SK-N-MC (cell line): ENCODE measurements at regions not wholly inside any gene's neighbourhood (a gene's known extent, or its start where the extent isn't known, plus 50 kb on each side); places are given as distances from the start of the nearest gene placed in this dataset.

Experiments
- DNase-seq: peaks from one replicate; pipeline ENCODE4 v3.0.0-alpha.2; 2011; ENCODE audit warnings: low read depth, low spot score
- H3K27ac ChIP-seq: fragments of 200-600 bp; sonication (generic); 2 replicates; pipeline ENCODE4 v1.5.1; 2016; ENCODE audit warnings: mixed run types
- H3K36me3 ChIP-seq: fragments of 200-600 bp; sonication (generic); 2 replicates; pipeline ENCODE4 v1.6.1; 2017; ENCODE audit warnings: antibody characterized with exemption, low read length, mixed read lengths; ENCODE audit not compliant: insufficient read depth
- H3K4me3 ChIP-seq: fragments of 200-600 bp; sonication (generic); 2 replicates; pipeline ENCODE4 v1.5.1; 2016
- H3K9ac ChIP-seq: fragments of 200-600 bp; sonication (generic); 2 replicates; pipeline ENCODE4 v1.8.0; 2017; ENCODE audit warnings: mixed run types, mixed read lengths; ENCODE audit not compliant: insufficient read length
- H3K9me3 ChIP-seq: fragments of 200-600 bp; sonication (generic); 2 replicates; pipeline ENCODE4 v1.6.1; 2017; ENCODE audit warnings: low read depth, mild to moderate bottlenecking, antibody characterized with exemption, low read length, moderate library complexity, mixed read lengths
- EZH2 ChIP-seq: fragments of 200-600 bp; sonication (generic); IDR thresholded peaks from one replicate; pipeline ENCODE4 v1.6.1; 2017; ENCODE audit warnings: antibody characterized with exemption
- FOXP2 ChIP-seq: optimal IDR thresholded peaks from 2 replicates; pipeline ENCODE3; 2011; ENCODE audit warnings: mild to moderate bottlenecking, moderate library complexity; ENCODE audit not compliant: insufficient read depth; ENCODE audit errors: extremely low read length, control extremely low read depth
- POLR2AphosphoS5 ChIP-seq: IDR thresholded peaks from 2 replicates; pipeline ENCODE4 v1.6.1; 2012; ENCODE audit warnings: mild to moderate bottlenecking, low read depth, low read length, borderline replicate concordance

GRCh38 chr2:126825316-126825715 is 73.4 kb upstream of the TEX51 start:
- Histone ChIP-seq H3K9ac (no peak overlapping the region), H3K27ac (no peak overlapping the region), H3K4me3 (no peak overlapping the region), H3K36me3 (no peaks in the 10 kb centered on the region), H3K9me3 (no peaks in the 10 kb centered on the region)
- TF ChIP-seq POLR2AphosphoS5: no peak
- TF ChIP-seq FOXP2: no peak
- no peak for TF ChIP-seq EZH2
- no peak for DNase-seq

GRCh38 chr2:126826491-126826890 is 72.2 kb upstream of the TEX51 start:
- Histone ChIP-seq H3K9ac (no peak overlapping the region), H3K4me3 (no peak overlapping the region), H3K9me3 (no peaks in the 10 kb centered on the region), H3K27ac (no peak overlapping the region), H3K36me3 (no peaks in the 10 kb centered on the region)
- no peak for TF ChIP-seq POLR2AphosphoS5
- TF ChIP-seq EZH2: no peak
- no peak for TF ChIP-seq FOXP2
- DNase-seq: no peak

- Histone ChIP-seq H3K9ac (no peak overlapping the region), H3K36me3 (no peaks in the 10 kb centered on the region), H3K4me3 (no peak overlapping the region), H3K9me3 (no peaks in the 10 kb centered on the region), H3K27ac (no peak overlapping the region)
- TF ChIP-seq EZH2: no peak
- TF ChIP-seq POLR2AphosphoS5: no peak
- TF ChIP-seq FOXP2: no peak
- no peak for DNase-seq
Measured at GRCh38 chr2:126827371-126827770, 71.3 kb upstream of the TEX51 start.

- no peak overlapping the region for H3K9ac ChIP-seq
- DNase-seq: no peak
- H3K27ac ChIP-seq: no peak overlapping the region
- no peak for TF ChIP-seq EZH2
- TF ChIP-seq POLR2AphosphoS5: no peak
- TF ChIP-seq FOXP2: no peak
- H3K4me3 ChIP-seq: no peak overlapping the region
- H3K36me3 ChIP-seq: no peaks in the 10 kb centered on the region
- no peaks in the 10 kb centered on the region for H3K9me3 ChIP-seq
Measured at GRCh38 chr2:126828051-126828450, 70.6 kb upstream of the TEX51 start.

GRCh38 chr2:126828491-126828890 is 70.2 kb upstream of the TEX51 start:
- peak; percentile 1 for DNase-seq
- Histone ChIP-seq H3K9ac (no peak overlapping the region), H3K27ac (no peak overlapping the region), H3K36me3 (no peaks in the 10 kb centered on the region), H3K9me3 (no peaks in the 10 kb centered on the region), H3K4me3 (no peak overlapping the region)
- TF ChIP-seq EZH2 (no peak), FOXP2 (no peak), POLR2AphosphoS5 (no peak)

GRCh38 chr2:126831234-126832005 is 67.3 kb upstream of the TEX51 start:
- no peak overlapping the region for H3K27ac ChIP-seq
- TF ChIP-seq EZH2: no peak
- TF ChIP-seq POLR2AphosphoS5: no peak
- TF ChIP-seq FOXP2: no peak
- H3K4me3 ChIP-seq: no peak overlapping the region
- no peaks in the 10 kb centered on the region for H3K9me3 ChIP-seq
- H3K36me3 ChIP-seq: no peaks in the 10 kb centered on the region
- no peak for DNase-seq
- no peak overlapping the region for H3K9ac ChIP-seq

- Histone ChIP-seq H3K4me3 (no peak overlapping the region), H3K9me3 (no peaks in the 10 kb centered on the region), H3K36me3 (no peaks in the 10 kb centered on the region), H3K27ac (no peak overlapping the region), H3K9ac (no peak overlapping the region)
- DNase-seq: no peak
- no peak for TF ChIP-seq FOXP2
Measured at GRCh38 chr2:126832014-126832413, 66.7 kb upstream of the TEX51 start.

- Histone ChIP-seq H3K9me3 (no peaks in the 10 kb centered on the region), H3K36me3 (no peaks in the 10 kb centered on the region), H3K9ac (no peak overlapping the region), H3K27ac (no peak overlapping the region), H3K4me3 (no peak overlapping the region)
- no peak for TF ChIP-seq POLR2AphosphoS5
- no peak for TF ChIP-seq FOXP2
- no peak for TF ChIP-seq EZH2
- DNase-seq: no peak
Measured at GRCh38 chr2:126832757-126833156, 65.9 kb upstream of the TEX51 start.
